ENCODE measurements at regions not wholly inside any gene's neighbourhood (a gene's known extent, or its start where the extent isn't known, plus 50 kb on each side); places are given as distances from the start of the nearest gene placed in this dataset.

DNA sequence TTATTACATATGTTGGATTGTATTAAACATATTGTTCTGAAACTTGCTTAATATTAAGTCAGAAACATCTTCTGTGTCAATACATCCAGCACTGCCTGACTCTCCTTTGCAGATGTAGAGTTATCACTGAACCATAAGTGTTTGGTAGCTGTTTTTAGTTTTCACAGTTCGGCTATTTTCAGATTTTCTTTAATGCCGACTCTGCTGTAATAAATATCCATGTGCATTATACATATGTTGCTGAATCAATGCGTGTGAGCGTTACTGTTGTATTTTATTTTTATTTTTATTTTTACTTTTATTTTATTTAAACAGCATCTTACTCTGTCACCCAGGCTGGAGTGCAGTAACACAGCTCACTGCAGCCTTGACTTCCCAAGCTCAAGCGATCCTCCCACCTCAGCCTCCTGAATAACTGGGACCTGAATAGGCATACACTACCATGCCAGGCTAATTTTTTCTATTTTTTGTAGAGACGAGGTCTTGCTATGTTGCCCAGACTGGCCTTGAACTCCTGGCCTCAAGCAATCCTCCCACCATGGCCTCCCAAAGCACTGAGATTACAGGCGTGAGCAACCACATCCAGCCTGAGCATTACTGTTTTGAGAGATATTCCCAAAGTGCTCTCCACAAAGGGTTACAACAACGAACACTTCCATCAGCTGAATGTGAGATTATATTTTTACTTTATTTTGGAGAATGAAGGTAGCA is 50.7 kb upstream of the NOCT start:
- DNase-seq: no peak

- DNase-seq: no peak
Observed at GRCh38 chr4:138963412-138963811, 52.2 kb upstream of the NOCT start.

DNA sequence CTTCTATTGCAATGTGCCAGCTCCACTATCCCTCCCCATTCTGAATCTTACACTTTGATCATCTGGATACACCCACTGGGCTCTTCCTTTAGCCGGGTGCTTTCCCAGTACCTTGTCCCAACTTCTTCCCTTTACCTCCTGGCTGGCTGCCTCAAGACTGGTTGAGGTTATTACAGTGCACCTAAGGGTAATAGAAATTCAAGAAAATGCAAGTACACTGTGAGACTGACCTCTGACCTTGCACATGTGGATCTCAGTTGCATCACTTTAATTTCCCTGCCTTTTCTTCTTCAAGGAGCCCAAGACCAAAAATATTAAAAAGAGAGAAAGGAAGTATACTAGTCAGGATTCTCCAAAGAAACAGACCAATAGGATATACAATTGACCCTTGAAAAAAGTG is 53.9 kb upstream of the NOCT start:
- no peak for DNase-seq

- no peak for DNase-seq
Observed at GRCh38 chr4:138961129-138961528, 54.5 kb upstream of the NOCT start.

DNA sequence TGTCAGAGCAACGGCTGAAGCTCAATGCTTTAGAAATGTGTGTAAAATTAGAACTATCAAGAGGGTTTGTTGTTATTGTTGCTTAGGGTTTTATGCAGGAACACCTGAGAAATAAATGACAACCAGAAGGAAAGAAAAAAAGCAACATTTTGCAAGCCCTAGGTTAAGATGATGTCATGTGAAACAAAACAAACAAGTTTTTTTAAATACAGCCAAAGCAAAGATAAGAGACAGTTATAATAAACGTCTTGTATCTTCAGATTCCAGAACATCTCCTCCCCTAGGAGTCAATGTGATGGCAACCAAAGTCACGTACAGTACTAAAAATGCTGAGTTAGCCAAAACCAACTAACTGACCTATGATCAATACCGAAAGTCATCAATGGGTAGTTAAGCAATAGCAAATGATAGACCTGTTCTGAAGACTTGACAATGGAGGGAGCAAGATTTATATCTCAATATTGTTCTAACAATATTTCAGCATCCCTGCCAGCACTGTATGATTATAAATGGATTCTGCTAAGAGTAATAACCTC is 55.3 kb upstream of the NOCT start:
- no peak for DNase-seq

- no peak for DNase-seq
Observed at GRCh38 chr4:138959097-138959815, 56.3 kb upstream of the NOCT start.

DNA sequence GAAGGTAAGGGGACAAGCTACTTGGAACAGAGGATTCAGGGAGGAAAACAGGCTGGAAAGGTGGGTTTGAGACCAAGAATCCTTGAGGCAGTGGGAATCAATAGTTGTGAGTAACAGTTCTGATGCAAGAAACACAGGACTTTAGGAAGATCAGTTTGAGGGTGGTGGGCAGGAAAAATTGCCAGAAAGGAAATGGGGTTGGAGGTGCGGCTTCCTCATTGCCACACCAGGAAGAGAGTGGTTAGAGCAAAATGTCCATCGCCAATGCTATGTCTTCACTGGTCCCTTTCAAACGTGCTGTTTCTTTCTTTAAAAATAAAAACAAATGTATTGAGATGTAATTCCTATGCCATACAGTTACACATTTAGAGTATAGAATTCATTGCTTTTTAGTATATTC is 57.1 kb upstream of the NOCT start:
- no peak for DNase-seq

- no peak for DNase-seq
Observed at GRCh38 chr4:138957302-138957701, 58.3 kb upstream of the NOCT start.

DNA sequence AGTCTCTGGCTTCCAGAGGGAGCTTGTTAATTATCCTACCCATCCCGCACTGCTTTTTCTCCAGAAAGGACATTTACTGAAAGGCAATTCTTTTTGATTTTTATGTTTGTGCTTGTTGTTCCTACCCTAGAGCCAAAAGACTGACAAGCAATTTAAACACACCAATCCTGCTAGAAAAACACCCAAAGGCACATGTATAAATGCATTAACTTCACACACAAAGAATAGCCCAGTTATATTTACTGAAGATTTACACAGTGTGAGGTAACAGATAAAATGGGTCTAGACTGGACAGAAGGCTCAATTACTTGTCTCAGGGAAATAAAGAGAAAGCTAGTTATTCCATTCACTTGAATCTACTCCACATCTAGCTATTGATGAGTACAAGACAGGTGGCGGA is 61.2 kb upstream of the NOCT start:
- no peak for DNase-seq

GRCh38 chr4:138953961-138954371 is 61.6 kb upstream of the NOCT start:
- no peak for DNase-seq

- DNase-seq: no peak
Observed at GRCh38 chr4:138952411-138952810, 63.2 kb upstream of the NOCT start.

- DNase-seq: no peak
Observed at GRCh38 chr4:138951764-138952163, 63.8 kb upstream of the NOCT start.

GRCh38 chr4:138949866-138950265 is 65.7 kb upstream of the NOCT start:
- DNase-seq: no peak

GRCh38 chr4:138948918-138949317 is 66.7 kb upstream of the NOCT start:
- no peak for DNase-seq

DNA sequence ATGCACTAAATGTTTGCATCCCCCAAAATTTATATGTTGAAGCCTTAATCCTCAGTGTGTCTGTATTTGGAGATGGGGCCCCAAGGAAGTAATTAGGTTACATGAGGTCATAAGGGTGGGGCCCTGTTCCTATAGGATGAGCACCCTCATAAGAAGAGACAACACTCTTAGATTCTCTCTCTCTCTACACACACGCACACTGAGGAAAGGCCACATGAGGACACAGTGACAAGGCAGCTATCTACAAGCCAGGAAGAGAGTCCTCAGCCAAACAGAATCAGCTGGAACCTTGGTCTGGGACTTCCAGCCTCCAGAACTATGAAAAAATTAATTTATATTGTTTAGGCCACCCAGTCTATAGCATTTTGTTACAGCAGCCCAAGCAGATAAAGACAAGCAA is 69.3 kb upstream of the NOCT start:
- no peak for DNase-seq

- no peak for DNase-seq
Observed at GRCh38 chr4:138945840-138946239, 69.7 kb upstream of the NOCT start.

- DNase-seq: no peak
Observed at GRCh38 chr4:138945401-138945800, 70.2 kb upstream of the NOCT start.

- DNase-seq: no peak
Observed at GRCh38 chr4:138943893-138944292, 71.7 kb upstream of the NOCT start.

DNA sequence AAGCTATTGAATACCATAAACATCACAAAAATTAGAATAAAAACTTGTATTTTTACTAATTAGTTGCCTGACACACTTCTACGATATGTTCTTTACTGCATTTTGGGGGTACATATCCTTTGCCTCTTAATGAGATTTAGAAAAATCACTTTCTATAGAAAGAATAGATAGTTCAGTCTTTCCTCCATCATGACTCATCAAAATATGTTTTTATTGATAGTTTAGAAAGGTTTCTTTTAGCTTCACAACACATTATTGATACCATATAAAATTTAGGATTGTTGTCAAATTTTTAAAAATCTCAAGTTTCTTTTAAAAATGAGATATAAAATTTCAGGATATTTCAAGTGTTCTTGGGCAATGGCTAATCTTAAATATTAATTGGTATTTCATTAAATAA is 74.5 kb upstream of the NOCT start:
- DNase-seq: no peak

- DNase-seq: no peak
Observed at GRCh38 chr4:138939960-138940359, 75.6 kb upstream of the NOCT start.

DNA sequence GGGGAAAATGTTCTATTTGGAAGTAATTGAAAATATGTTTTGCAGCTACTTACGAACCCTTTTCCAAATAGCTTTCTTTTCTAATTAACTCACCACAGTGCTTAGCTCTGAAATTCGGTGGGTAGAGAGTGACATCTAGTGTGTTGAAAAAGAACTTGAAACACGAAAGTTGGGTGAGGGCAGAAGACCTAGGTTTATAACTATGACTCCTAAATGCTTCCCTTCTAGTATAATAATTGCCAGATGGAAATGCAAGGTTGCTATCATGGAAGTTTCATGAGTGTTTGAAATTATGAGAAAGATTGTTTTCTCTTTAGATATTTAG is 77.3 kb upstream of the NOCT start:
- peak; percentile 64 for DNase-seq

DNA sequence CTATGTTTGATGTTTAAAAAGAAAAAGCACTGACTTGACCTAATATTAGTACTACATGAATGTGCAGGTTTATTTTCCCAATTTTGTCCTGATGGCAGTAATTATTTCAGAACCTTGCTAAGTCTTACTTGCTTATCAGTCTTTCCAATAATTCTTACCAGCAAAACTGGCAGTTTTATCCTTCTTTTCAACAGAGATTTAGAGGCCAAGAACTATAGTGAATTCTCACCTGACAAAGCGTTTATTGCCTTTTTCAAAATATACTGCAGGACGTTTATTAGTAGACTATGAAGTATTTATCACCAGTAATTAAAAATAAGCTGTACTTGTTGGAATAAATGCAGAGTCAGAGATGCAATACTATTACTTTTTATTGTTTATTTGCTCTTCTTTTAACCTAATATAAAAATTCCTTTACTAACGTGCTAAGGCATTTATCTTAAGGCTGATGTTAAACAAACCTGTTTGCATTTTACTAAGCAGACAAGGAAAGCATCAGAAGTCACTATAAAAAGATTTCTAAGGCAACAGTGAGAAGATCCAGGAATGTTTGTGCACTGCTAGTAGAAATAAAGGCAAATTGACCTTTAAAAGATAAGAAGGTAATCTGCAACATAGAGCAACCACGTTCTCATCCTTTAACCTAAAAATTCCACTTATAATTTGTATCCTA is 80.3 kb upstream of the NOCT start:
- DNase-seq: no peak

- DNase-seq: no peak
Observed at GRCh38 chr4:138927072-138927471, 88.5 kb upstream of the NOCT start.

DNA sequence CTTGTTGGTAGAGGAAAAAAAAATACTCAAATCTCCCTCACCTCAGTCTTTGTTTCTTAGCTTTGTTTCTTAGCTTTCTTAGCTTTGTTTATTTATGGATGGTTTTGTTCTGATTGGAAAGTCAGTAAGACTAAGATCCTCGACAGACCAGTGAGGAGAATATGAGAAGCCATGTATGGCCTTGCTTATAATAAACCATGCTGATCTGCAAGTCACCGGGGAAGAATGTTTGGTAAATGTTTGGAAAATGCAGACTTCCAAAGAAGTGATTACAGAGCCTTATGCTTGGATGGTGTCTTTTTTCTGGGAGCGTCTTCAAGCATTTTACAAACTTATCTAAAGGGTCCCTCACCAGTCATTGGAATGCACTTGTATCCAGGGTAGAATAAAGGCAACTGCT is 90.1 kb upstream of the NOCT start:
- DNase-seq: no peak

All from NCI-H510A treated with DMSO at 0.1 percent for 48 hours (cell line).